ENCODE measurements at regions not wholly inside any gene's neighbourhood (a gene's known extent, or its start where the extent isn't known, plus 50 kb on each side); places are given as distances from the start of the nearest gene placed in this dataset.

GRCh38 chr2:12463189-12463588 is 253.5 kb upstream of the TRIB2 start:
- CTCF ChIA-PET = interaction anchor here (1.2 kb wide), 1 partner anchor 544 kb away, joined by 3 read pairs; no protein-coding TSS in a partner anchor
- BruUV-seq (replicated peaks) = no TSS peak
- no peak overlapping the region for H3K4me2 ChIP-seq (ENCODE audit: insufficient read depth, low read length)
- H3K79me2 ChIP-seq (ENCODE audit: control insufficient read depth, insufficient read depth, low read length) = no peaks in the 10 kb centered on the region
- no peak overlapping the region for H2AFZ ChIP-seq (ENCODE audit: low read depth, low read length)
- FAIRE-seq (no peak), DNase-seq (ENCODE audit: low read depth, low spot score) (no peak)
- no peaks in the 10 kb centered on the region for H3K36me3 ChIP-seq (ENCODE audit: control insufficient read depth in 2 of 2, extremely low read depth in 1 of 2, insufficient read depth in 2 of 2, low read length in 2 of 2)
- no peaks in the 10 kb centered on the region for H3K9me1 ChIP-seq (replicated peaks; ENCODE audit: control insufficient read depth, extremely low read depth, insufficient read depth, low read length)
- no peak overlapping the region for H3K27ac ChIP-seq (ENCODE audit: insufficient read depth, low read depth, low read length)
- dilution Hi-C loops (cut with MboI; ENCODE audit: extremely low pct_ligation_motif_present, low sequenced_read_pairs) = no loop called here
- no peaks in the 10 kb centered on the region for H3K9me3 ChIP-seq (replicated peaks; ENCODE audit: control insufficient read depth, insufficient read depth, low read length)
- TF ChIP-seq EZH2 (IDR thresholded peaks at IDR 0.05; ENCODE audit: borderline replicate concordance, low read depth, low read length, severe bottlenecking) (no peak), CTCF (IDR thresholded peaks at IDR 0.05; ENCODE audit: extremely low read depth in 1 of 2, insufficient read depth in 1 of 2, low read depth in 1 of 2, low read length in 2 of 2) (no peak), POLR2A (IDR thresholded peaks at IDR 0.05; ENCODE audit: low read depth, low read length) (no peak), POLR2AphosphoS5 (IDR thresholded peaks at IDR 0.05; ENCODE audit: insufficient read depth, low read depth, low read length) (no peak), MYC (IDR thresholded peaks at IDR 0.05; ENCODE audit: low read depth, low read length) (no peak), JUN (IDR thresholded peaks at IDR 0.05; ENCODE audit: borderline replicate concordance, insufficient read depth, insufficient read length, low read depth) (no peak), FOS (IDR thresholded peaks at IDR 0.05; ENCODE audit: borderline replicate concordance, insufficient read depth, low read length) (no peak)
- no peak overlapping the region for H3K4me3 ChIP-seq (replicated peaks in 1 of 3; ENCODE audit: insufficient read depth in 1 of 3, low read depth in 1 of 3, low read length in 3 of 3)
- POLR2A ChIA-PET = no interaction called here
- intact Hi-C loops (cut with micrococcal nuclease) = no loop called here
- no peak overlapping the region for H3K9ac ChIP-seq (replicated peaks; ENCODE audit: extremely low read depth, insufficient read depth, low read length)
- H3K27me3 ChIP-seq (ENCODE audit: control insufficient read depth in 2 of 2, insufficient read depth in 2 of 2, low read length in 2 of 2) = no peaks in the 10 kb centered on the region
- H4K20me1 ChIP-seq (replicated peaks; ENCODE audit: control insufficient read depth, extremely low read depth, insufficient read depth, low read length) = no peaks in the 10 kb centered on the region
- peaks cover 6% of the 10 kb centered on the region for H3K4me1 ChIP-seq (ENCODE audit: control insufficient read depth, extremely low read depth, insufficient read depth, low read length)

All from endothelial cell of umbilical vein (primary cell).